ENCODE measurements at regions not wholly inside any gene's neighbourhood (a gene's known extent, or its start where the extent isn't known, plus 50 kb on each side); places are given as distances from the start of the nearest gene placed in this dataset.

DNA sequence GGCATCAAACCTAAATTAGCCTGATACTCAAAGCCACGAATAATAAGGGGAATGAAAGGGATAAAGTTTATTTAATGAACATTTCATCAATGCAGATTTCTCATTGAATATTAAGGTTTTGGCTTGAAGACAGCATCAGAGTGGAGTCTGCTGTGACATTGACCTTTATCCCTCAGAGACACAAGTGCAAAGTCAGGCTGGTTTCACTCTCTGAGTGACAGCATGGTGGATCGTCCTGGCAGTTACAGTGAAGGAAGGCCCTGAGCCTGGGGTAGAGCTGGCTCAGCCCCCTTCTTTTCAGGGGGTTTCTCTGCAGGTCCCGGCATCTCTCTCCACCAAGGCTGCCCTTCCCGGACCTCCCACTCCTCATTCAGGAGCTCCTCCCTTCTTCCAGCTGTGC is 503.1 kb downstream of the PREX1 start:
- DNase-seq, result no peak

DNA sequence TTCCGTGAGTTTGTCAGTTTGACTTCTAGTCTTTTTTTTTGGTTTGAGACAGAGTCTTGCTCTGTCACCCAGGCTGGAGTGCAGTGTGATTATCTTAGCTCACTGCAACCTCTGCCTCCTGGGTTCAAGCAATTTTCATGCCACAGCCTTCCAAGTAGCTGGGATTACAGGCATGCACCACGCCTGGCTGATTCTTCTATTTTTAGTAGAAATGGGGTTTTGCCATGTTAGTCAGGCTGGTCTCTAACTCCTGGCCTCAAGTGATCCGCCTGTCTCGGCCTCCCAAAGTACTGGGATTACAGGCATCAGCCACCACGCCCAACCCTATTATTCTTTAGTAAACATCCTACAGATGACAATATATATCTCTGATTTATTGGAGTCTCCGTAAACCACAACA is 506.5 kb downstream of the PREX1 start:
- no peak for DNase-seq

DNA sequence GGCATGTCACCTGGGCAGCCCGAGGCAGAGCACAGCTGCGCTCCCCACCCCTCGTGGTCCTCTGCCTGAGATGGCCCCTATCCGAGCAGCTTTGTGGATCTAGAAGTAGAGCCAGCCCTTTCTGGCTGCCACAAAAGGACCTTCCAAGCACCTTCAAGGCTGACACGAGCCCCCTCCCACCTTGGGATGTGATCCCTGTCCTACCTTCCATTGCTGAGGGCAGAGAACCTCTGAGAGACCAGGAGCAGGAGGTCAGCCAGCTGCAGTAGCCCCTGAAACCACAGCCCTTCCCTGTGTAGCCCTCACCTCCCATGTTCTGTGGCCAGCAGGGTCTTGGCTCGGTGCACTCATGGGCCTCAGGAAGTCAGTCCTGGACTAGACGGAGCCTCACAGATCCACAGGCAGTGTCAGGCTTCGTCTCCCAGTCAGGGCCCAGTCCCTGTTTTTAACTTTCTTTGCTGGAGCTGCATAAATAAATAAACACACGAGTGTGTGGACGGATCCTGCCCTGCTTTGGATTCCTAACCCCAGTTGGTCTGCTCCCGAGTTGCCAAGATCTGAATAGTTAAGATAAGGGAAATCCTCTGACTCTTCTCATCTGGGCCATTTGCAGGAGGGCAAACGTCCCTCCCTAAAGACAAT is 507.7 kb downstream of the PREX1 start:
- no peak for DNase-seq

DNA sequence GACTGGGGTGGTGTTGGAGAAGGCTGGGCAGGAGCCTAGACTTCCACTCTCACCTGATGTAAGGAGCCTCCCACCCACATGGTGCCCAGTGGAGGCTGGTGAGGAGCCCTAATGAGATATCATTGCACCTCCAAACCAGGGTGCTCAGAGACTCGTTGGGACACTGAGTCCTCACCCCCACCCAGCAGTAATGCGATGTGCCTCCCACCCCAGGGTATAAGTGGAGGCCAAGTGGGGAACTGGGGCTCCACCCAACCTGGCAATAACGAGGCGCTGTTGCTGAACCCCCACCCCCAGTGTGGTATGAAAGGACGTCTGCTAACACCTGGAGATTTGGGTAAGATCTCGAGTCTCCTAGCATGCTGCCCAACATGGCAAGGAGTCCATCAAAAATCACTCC is 510.2 kb downstream of the PREX1 start:
- no peak for DNase-seq

DNA sequence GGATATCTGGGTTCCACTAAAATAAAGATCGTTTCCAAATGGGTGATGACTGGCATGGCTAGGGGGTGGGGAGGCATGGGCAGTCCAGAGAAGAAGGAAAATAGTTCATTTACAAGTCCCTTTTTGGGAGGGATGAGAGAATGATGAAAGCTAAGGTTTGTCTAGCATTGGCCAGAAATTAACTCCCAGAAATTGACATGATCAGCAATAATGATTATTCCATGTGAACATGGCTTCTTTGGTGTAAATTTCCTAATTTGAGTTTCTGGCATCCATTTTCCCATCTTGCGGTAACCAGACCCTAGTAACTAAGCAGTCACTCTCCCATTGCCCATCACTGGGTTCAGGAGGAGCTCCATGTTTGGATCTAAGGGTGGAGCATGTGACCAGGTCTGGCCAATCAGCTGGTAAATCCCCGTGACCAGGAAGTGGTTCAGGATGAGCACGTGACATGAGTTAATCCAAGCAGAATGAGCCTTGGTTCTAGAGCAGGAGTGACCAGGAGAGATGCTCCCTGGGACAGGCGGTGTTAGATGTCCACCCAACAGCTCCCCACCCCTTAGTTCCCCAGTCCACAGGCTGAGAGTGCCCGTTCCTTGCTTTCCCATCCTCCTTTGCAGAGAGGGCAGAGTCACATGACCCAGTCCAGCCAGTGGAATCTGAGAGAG is 512.7 kb downstream of the PREX1 start:
- DNase-seq, result no peak

DNA sequence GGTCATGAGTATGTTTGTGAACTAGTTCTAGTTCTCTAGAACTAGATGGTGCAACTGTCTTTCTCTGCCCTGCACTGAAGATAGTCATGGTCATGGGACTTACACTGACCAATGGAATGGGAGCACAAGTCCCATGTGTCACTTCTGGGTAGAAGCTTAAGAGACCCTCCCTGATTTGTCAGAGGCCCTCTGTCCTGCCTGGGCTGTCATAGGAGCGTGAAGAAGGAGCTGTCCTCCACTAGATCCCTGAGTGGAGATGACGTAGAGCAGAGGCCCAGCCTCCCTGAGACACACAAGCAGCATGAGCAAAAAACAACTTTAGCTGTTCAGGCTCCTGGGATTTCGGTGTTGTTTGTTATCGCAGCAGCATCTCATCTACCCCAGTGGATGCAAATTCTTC is 514.5 kb downstream of the PREX1 start:
- no peak for DNase-seq

DNA sequence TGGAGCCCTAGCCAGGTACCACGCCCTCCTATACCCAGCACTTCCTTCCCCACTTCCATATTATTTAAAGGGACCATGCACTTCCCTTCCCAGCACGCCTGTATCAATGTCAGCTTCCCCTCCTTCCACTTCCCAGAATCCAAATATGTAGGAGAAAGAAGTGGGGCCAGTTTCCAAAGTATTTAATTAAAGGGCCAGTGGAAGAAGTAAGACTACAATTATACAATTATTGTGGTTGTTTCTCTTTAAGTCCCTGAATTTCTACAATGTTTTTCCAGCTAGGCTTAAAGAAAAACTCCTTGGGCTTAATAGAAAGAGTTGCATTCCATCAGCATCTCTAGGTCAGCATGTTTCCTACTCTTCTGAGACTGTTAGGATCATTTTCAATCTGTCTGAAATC is 515.8 kb downstream of the PREX1 start:
- DNase-seq, result no peak

DNA sequence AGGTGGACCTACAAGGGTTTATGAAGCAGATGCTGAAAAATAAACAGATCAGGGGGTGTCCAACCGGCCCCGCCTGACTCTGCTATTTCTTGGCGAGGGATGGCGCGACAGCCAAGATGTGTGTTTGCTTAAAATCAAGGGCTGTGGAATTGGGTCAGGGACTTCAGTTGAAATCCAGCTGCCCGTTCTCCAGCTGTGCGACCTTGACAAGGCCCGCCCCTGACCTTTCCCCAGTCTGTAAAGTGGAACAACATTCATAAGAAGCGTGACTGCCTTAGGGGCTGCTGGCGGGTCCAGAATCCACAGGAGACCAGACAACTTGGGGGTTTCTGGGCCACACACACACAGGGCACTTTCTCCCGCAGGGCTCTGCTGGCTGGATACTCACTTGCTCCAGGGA is 517.5 kb downstream of the PREX1 start:
- no peak for DNase-seq

DNA sequence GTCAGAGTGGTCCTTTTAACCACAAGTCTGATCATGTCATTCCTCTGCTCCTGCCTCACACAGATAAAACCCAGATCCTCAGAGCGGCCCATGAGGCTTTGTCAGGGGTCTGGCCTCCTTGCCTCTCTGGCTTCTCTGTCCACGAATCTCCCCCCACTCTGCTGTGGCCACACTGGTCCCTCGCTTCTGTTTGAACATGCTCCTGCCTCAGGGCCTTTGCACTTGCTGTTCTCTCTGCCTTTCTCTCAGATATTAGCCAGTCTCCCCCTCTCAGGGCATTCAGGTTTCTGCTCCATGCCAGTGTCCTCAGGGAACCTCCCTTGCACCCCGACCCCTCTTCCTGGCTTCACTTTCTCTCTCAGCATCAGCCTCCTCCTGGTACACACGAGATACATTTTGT is 518.5 kb downstream of the PREX1 start:
- DNase-seq, result no peak

DNA sequence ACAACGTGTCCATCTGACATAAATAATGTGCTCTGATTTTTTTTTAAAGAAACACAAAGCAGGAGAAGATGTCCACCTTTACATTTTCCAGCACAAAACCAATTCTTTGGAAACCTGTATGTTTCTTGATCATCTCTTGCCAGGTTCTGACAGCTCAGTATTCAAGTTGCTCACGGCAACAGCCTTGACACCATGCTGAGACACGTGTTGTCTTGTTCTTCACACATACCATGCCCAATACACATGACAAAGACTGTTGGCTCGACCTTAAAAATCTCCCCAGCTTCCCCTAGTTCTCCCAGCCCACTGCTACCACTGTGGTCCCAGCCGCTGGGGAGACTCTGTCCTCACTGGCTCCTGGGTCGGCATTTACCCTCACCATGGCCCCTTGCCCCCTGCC is 518.9 kb downstream of the PREX1 start:
- DNase-seq, result no peak

DNA sequence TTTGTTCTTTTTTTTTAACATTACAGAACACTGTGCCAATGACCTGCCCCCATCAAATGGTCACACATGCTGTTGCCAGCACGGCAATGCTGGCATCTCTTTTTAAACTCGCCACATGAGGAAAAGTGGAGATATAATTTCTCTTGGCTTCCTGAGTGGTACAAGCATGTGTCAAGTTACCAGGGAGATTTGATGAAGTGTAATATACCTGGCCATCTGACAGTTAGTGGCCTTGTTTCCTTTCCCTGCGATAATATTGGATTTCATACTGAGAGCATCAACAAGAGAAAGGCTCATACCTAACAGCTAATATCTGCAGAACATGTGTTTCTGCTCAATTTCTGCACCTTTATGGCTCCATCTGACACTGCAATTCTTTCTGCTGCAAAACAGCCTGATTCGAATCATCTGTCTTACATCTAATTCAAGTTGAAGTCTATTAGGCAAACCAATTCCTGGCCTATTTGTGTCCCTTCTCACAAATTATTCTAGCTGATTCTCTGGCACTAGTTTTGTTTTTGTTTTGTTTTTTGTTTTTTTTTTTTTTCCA is 519.5 kb downstream of the PREX1 start:
- no peak for DNase-seq

DNA sequence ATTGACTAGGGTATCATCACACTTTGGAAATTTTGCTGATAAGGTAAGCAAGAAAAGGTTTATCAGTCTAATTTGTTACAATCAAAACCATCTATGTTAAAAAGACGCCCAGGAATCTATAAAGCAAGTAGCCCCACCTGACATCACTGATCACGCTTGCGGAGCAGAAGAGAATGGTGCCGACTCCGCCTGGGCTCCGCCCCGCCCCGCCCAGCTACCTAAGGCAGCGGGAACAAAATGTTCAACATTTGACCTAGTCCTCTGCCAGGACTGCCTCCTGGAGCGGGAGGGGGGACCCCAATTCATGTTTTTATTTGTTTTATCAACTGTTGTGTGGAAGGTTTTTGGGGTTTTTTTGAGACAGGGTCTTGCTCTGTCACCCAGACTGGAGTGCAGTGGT is 520.5 kb downstream of the PREX1 start:
- DNase-seq, result no peak

DNA sequence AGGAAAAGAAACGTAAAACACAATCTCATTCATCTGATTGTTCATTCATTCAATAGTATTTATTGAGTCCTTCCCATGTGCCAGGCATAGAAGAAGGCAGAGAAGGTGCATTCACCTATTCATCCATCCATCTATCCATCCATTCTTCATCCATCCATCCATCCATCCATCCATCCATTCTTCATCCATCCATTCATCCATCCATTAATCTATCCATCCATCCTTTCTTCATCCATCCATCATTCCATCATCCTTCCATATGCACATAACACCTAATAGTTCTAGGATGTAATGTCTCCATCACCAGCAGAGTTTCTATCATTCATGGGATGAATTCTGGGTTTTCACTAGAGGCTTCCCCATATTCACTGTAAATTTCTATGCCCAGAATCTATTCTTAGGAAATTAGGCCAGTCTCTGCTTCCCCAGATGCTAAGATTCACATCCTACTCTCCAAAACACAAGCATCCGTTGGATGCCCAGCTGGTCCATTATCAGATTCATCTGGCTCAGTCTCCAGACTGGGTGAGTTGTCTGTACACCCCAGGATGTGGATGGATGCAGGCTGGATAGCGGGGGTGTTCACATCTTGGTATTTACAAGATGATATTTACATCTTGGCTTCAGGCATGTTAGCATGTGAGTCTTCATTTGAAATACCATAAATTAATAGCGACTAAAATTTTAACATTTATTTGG is 517.7 kb upstream of the SULF2 start:
- DNase-seq, result no peak

DNA sequence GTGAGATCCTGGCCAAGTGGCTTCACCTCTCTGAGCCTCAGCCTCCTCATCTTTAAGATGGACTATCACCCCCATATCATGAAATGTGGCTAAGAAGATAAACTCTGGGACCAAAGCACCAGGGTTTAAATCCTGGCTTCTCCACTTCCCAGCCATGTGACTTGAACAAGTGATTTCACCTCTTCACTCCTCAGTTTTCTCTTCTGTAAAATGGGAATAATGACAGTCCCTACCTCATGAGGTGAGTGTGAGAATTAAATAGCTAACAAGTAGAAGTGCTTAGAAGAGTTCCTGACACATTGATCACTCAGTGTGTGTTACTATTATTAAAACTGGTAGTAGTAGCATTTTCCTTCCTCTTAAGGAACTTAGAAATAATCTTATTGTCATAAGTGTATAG is 516.9 kb upstream of the SULF2 start:
- DNase-seq, result no peak

DNA sequence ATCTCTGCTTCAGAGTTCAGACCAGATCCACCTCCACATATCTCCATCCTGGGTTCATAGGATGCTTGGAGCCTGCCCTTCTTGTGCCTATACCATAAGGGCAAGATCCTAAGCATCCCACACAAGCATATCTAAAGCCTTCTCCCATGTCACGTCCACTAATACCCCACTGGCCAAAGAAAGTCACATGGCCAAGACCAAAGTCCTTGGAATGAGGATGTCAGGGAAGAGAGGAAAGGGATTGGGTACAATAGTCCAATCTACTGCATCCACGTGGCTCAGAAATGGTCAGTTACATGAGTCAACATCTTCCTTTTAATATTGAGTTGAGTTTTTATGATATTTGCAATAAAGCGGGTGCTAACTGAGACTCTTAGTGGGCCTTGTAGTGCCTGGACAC is 515.9 kb upstream of the SULF2 start:
- DNase-seq, result no peak

DNA sequence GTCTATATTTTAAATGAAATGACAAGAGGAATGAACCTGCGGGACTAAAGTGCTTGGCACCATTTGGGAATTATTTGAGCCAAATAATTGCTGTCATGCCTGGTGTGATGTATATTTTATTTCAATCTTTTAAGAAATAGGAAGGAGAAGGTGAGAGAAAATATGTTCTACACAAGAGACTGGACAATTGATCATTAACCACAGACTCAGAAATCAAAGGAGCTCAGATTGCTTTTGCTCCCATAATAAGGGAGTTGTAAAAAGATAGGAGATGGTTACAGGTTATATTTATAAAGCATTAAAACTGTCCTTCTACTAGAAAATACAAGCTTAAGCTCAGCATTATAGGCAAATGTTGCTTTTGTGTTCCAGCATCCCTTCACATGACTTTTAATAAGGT is 515.2 kb upstream of the SULF2 start:
- no peak for DNase-seq

DNA sequence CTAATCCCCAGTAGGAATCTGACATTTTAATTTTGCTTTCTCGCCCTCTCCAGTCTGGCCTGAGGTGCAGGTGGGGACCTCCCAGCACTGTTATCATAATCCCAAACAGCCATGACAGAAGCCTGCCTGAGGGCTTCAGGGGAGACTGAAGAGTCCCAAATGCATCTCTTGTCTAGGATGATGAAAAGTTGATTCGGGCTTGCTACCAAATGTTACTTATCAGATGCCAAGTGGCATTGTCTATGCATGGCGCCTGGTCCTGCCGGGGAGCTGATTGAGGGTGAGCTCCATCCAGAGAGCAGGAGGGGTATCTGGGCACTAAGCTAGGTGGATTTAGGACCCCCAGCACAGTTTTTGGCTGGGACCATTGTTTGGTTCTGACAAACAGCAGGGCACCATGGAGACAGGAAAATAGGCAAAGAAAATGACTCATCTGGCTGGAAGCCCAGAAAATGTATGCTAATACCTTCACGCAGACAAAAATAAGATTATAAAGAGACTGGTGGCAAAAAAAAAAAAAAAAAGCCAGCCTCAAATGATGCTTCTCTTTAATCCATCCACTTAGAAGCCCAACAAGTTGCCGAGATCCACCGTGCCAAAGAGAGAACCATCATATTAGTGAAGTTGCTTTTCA is 513.7 kb upstream of the SULF2 start:
- no peak for DNase-seq

DNA sequence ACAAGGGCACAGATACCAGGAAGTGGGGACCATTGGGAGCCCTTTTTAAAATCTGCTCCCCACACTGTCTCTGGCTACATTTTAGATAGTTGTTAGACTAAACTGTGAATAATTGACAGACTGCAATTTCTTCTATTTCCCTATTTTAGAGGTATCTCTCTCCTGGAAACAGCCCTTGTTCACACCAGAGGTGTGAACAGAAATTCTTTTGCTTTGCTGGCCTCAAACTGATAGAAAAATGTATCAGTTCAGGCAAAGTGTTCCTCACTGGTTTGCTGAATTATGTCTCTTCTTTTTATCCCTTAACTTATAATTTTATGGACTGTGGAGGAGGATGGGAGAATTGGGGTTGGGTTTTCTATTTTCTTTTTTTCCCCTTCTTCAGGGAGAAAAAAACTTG is 513.2 kb upstream of the SULF2 start:
- DNase-seq, result no peak

DNA sequence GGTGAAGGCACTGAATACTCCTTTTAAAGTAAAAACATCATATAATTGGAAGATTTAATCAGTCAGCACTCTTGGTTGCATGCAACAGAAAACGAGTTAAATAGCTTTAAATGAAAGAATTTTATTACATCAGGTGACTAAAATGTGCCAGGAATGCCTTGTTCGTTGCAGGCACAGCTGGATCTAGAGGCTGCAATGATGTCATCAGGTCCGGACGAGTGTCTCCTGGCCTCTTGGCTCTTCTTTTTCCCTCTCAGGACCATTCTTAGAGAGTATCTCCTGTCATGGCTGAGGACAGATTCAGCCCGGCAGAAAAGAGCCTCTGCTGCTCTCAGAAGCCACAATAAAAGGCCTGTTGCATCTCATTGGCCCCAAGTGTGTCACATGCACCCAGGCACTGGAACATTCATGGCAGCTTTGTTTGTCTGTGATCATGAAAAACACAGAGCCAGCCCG is 510.7 kb upstream of the SULF2 start:
- DNase-seq, result no peak

DNA sequence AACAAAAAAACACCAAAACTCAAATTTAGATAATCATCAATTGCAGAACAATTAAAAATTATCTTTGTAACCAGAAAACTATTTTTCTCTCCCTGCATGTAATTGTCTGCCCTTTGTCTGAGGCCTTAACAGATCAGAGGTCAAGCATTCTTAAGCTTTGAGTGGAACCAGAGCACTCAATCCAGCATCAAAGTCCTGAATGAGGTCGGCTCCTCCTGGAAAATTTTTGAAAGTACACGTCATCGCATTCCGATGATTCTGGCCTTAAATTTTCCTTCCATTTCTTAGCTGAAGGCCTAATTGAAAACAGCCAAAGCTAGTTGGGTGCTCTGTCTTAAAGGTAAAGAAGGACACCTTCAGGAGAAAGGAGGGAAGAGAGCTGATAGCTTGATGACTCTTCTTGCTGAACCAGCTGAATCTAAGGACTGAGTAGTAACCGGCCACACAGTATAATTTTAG is 510.2 kb upstream of the SULF2 start:
- DNase-seq, result no peak

DNA sequence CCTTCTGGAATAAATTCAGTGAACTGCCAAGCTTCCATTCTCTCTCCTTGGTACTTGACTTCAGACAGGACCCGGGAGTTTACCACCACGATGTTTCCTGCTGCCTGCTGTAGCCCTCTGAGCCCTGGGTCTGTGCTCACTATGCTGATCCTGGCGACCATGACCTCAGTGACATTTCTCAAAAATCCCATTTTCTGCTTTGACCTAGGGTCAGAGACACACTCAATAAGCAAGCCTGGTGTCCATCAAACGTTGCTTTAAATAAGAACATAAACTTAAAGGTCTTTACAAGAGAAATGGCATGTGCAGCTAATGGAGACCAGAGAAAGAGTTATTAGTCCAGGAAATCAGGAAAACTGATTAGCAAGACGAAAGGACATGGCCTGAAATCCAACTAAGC is 509.7 kb upstream of the SULF2 start:
- no peak for DNase-seq

DNA sequence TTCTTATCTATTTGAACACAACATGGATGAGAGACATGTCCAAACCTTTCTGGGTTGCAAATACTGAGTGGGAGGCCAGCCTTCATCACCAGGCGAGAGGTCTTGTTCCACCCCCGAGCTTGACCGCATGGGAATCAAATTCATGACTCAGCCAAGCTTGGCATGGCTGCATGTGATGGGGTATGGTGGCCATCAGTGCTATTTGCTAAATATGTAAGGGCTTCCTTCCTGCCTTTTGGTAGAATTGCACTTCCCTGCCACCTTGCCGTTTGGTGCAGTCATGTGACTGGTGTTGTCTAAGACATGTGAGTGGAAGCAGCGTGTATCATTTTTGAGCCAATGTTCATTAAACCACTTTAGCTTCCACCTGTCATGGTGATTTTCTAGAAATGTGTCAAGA is 508.9 kb upstream of the SULF2 start:
- no peak for DNase-seq

DNA sequence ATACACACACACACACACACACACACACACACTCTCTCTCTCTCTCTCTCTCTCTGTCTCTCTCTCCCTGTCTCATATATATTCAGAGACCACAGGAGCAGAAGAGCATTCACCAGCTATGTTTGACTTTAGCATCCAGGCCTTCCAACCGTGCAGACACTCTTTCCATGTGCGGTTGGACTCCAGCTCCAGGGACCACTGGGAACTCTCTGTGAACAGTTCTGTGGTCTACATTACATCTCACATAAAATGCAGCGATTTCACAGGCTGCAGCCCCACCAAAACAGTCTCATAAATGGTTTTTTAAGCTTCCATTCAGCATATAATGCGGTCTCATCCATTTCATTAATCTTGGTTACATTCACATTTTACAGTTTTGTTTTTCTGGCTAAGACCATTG is 508.4 kb upstream of the SULF2 start:
- DNase-seq, result no peak

DNA sequence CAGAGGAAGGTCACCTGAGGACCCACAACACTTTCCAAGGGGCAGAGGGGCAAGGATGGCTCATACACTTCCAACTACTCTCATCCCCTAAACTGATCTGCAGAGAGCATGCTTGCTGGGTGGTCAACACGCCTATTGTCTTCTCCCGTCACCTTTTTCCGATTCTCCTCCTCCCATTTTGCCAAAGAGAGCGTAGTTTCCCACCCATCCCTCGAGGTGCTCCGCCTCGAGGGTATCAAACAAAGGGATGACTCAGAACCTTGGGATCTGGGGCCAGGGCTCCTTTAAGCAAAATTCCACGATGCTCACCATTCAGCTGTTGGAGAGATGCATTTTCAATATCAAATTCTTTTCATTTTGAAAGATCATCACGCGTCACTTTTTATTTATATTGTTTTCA is 507.5 kb upstream of the SULF2 start:
- no peak for DNase-seq
